Transverse colon (tissue), 4 donors: ENCODE measurements at regions not wholly inside any gene's neighbourhood (a gene's known extent, or its start where the extent isn't known, plus 50 kb on each side); places are given as distances from the start of the nearest gene placed in this dataset.

ENCODE experiments used
- DNase-seq: peaks from one replicate; pipeline ENCODE4 v3.0.0-alpha.2; 2019
- H3K27ac ChIP-seq, 4 donors: fragments of 200-600 bp; sonication (generic); 2 replicates each; pipeline ENCODE4 v1.5.1; 2016 to 2018; ENCODE audit warnings: inconsistent platforms in 4 of 4
- H3K27me3 ChIP-seq: fragments of 200-600 bp; sonication (generic); 2 replicates; pipeline ENCODE4 v1.5.1; 2017; ENCODE audit warnings: inconsistent platforms
- H3K36me3 ChIP-seq, 4 donors: fragments of 200-600 bp; sonication (generic); 2 replicates each; pipeline ENCODE4 v1.5.1; 2017 to 2019; ENCODE audit warnings: inconsistent platforms in 4 of 4
- H3K4me1 ChIP-seq, 4 donors: fragments of 200-600 bp; sonication (generic); 2 replicates each; pipeline ENCODE4 v1.5.1; 2017 to 2020; ENCODE audit warnings: inconsistent platforms in 4 of 4
- H3K4me3 ChIP-seq, 4 donors: fragments of 200-600 bp; sonication (generic); 1 replicate in 1 of 4; 2 replicates in 3 of 4; pipeline versions ENCODE4 v1.5.1 to v1.6.1; 2017 to 2019; ENCODE audit warnings: inconsistent platforms in 4 of 4
- H3K9me3 ChIP-seq, 2 donors: fragments of 200-600 bp; sonication (generic); 2 replicates each; pipeline ENCODE4 v1.5.1; 2017 to 2019; ENCODE audit warnings: inconsistent platforms in 2 of 2
- CTCF ChIP-seq, 5 experiments: fragments of 200-600 bp in 3 of 5; fragments of 450-650 bp in 2 of 5; sonication (generic) in 3 of 5; IDR thresholded peaks; 1 replicate in 2 of 5; 2 replicates in 3 of 5; pipeline ENCODE4 v1.5.1; 2016 to 2017; ENCODE audit warnings: antibody characterized with exemption in 5 of 5, inconsistent platforms in 3 of 5, mild to moderate bottlenecking in 2 of 5, moderate library complexity in 1 of 5
- EP300 ChIP-seq: sonication (generic); formaldehyde crosslinking; IDR thresholded peaks from one replicate; pipeline ENCODE4 v1.6.1; 2017; ENCODE audit warnings: antibody characterized with exemption, low read depth
- POLR2A ChIP-seq: fragments of 450-650 bp; IDR thresholded peaks from one replicate; pipeline ENCODE4 v1.6.1; 2016; ENCODE audit warnings: antibody characterized with exemption, mild to moderate bottlenecking, moderate library complexity
- POLR2AphosphoS5 ChIP-seq, 3 donors: sonication (generic); formaldehyde crosslinking; IDR thresholded peaks; one replicate each; pipeline ENCODE4 v1.6.1; 2016; ENCODE audit warnings: antibody characterized with exemption in 3 of 3
- WGBS, 2 donors: methylation state at CpG; one replicate each; pipeline ENCODE4 v1.1.5; 2018; ENCODE audit warnings: low coverage in 1 of 2; 5-methylcytosine and 5-hydroxymethylcytosine counted together
- in situ Hi-C, 4 donors: fragments of 200-750 bp; cut with MboI; loops; one replicate each; pipeline versions ENCODE4 v1.15.0 to v1.15.1; 2017; ENCODE audit warnings: low sequenced_read_pairs in 3 of 4, low pct_ligation_motif_present in 1 of 4, low pct_unique_long_range_greater_than_20kb in 1 of 4
- intact Hi-C: fragments of 100-400 bp; cut with DNase I; formaldehyde crosslinking; loops from one replicate; pipeline ENCODE4 v1.15.1; 2023; ENCODE audit warnings: low total_unique reads

- Histone ChIP-seq H3K4me1 (peaks cover 0 to 2% (median 0%) of the 10 kb centered on the region in 4 donors), H3K9me3 (no peaks in the 10 kb centered on the region), H3K27ac (no peak overlapping the region), H3K4me3 (no peak overlapping the region), H3K36me3 (no peaks in the 10 kb centered on the region), H3K27me3 (no peaks in the 10 kb centered on the region)
- WGBS, 2 donors = 72 to 87% methylated on average over 2 to 3 of the region's 3 CpGs
- intact Hi-C loops = no loop called here
- TF ChIP-seq CTCF (IDR thresholded peaks at IDR 0.05) (no peak), EP300 (no peak), POLR2A (no peak), POLR2AphosphoS5 (IDR thresholded peaks at IDR 0.05) (no peak)
- in situ Hi-C loops = no loop called here
- no peak for DNase-seq
Observed at GRCh38 chr2:144078802-144079724, 440.9 kb downstream of the ZEB2 start.

GRCh38 chr2:144078106-144078505, 441.8 kb downstream of the ZEB2 start:
- H3K27ac ChIP-seq = no peak overlapping the region
- DNase-seq = no peak
- in situ Hi-C loops (no loop called here), intact Hi-C loops (no loop called here)
- H3K4me3 ChIP-seq = no peak overlapping the region
- no peaks in the 10 kb centered on the region for H3K36me3 ChIP-seq
- peaks cover 0 to 2% (median 0%) of the 10 kb centered on the region in 4 donors for H3K4me1 ChIP-seq
- H3K9me3 ChIP-seq = no peaks in the 10 kb centered on the region
- no peaks in the 10 kb centered on the region for H3K27me3 ChIP-seq
- TF ChIP-seq EP300 = no peak
- TF ChIP-seq CTCF (IDR thresholded peaks at IDR 0.05) = no peak
- no peak for TF ChIP-seq POLR2A
- TF ChIP-seq POLR2AphosphoS5 (IDR thresholded peaks at IDR 0.05) = no peak

GRCh38 chr2:144074450-144074849, 445.5 kb downstream of the ZEB2 start:
- Histone ChIP-seq H3K9me3 (no peaks in the 10 kb centered on the region), H3K27ac (no peak overlapping the region), H3K27me3 (no peaks in the 10 kb centered on the region), H3K36me3 (no peaks in the 10 kb centered on the region), H3K4me3 (no peak overlapping the region), H3K4me1 (peaks cover 0 to 2% (median 0%) of the 10 kb centered on the region in 4 donors)
- 82 to 88% methylated on average over 3 of the region's 3 CpGs for WGBS, 2 donors
- in situ Hi-C loops = no loop called here
- DNase-seq = no peak
- intact Hi-C loops = no loop called here
- TF ChIP-seq POLR2A (no peak), POLR2AphosphoS5 (IDR thresholded peaks at IDR 0.05) (no peak), CTCF (IDR thresholded peaks at IDR 0.05) (no peak), EP300 (no peak)

- no peak for TF ChIP-seq CTCF (IDR thresholded peaks at IDR 0.05)
- no peak for TF ChIP-seq POLR2AphosphoS5 (IDR thresholded peaks at IDR 0.05)
- no peak for TF ChIP-seq POLR2A
- TF ChIP-seq EP300 = no peak
- in situ Hi-C loops (no loop called here), intact Hi-C loops (no loop called here)
- H3K27ac ChIP-seq = no peak overlapping the region
- no peaks in the 10 kb centered on the region for H3K4me1 ChIP-seq
- no peaks in the 10 kb centered on the region for H3K36me3 ChIP-seq
- no peak overlapping the region for H3K4me3 ChIP-seq
- no peak for DNase-seq
- H3K27me3 ChIP-seq = no peaks in the 10 kb centered on the region
- no peaks in the 10 kb centered on the region for H3K9me3 ChIP-seq
- WGBS, 2 donors = 80 to 87% methylated on average over 4 of the region's 4 CpGs
Observed at GRCh38 chr2:144071461-144071860, 448.5 kb downstream of the ZEB2 start.
